Cardiac fibroblast (primary cell): ENCODE measurements at regions not wholly inside any gene's neighbourhood (a gene's known extent, or its start where the extent isn't known, plus 50 kb on each side); places are given as distances from the start of the nearest gene placed in this dataset.

Experiments
- DNase-seq, 2 donors: peaks; one replicate each; pipeline versions ENCODE4 v3.0.0 to v3.0.0-alpha.2; 2010; ENCODE audit warnings: low read depth in 2 of 2
- H3K4me3 ChIP-seq, 2 donors: replicated peaks in 1 of 2; 1 replicate in 1 of 2; 2 replicates in 1 of 2; pipeline ENCODE4 v1.5.1; 2011; ENCODE audit warnings: low read depth in 2 of 2, low read length in 2 of 2, mild to moderate bottlenecking in 2 of 2, moderate library complexity in 1 of 2
- CTCF ChIP-seq: IDR thresholded peaks from one replicate; pipeline ENCODE4 v1.5.1; 2011; ENCODE audit warnings: low read depth, mild to moderate bottlenecking, low read length, inconsistent platforms

DNA sequence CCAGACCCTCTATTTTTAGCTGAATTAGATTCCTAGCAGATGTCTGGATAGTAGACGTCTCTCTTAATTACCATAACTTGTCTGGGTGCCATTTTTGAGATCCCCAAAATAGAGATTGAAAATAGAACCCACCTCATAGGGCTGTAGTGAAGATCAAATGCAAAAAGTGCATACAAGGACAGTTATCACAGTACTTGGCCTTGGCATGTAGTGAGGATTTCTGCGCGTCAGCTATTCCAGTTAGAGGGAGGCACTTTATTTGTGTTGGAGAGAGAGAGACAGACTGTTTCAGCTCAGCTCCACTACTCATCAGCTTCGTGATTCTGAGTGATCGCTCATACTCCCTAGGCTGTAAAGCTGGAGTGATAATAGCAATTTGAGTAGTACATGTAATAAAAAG, 59.6 kb upstream of the CDH13 start:
- no peak for TF ChIP-seq CTCF
- no peak overlapping the region for H3K4me3 ChIP-seq
- DNase-seq = no peak

GRCh38 chr16:82563401-82563800, 63.4 kb upstream of the CDH13 start:
- H3K4me3 ChIP-seq = no peak overlapping the region
- TF ChIP-seq CTCF = no peak
- DNase-seq = no peak

DNA sequence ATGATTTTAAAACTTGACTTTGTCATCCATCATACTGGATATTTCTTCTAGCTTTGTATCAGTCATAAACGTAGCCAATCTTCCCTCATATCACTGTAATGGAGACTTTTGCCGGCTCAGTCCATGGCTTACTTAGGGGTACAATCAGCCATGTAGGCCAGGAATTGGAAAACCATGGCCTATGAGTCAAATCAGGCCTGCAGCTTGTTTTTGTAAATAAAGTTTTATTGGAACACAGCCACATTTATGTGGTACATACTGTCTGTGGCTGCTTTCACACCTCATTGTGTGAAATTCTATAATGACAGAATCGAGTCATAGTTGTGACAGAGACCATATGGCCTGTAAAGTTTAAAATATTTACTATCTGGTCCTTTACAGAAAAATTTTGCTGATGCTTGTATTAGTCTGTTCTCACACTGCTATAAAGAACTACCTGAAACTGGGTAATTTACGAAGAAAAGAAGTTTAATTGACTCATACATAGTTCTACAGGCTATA, 64.5 kb upstream of the CDH13 start:
- no peak overlapping the region for H3K4me3 ChIP-seq
- DNase-seq = no peak
- no peak for TF ChIP-seq CTCF

DNA sequence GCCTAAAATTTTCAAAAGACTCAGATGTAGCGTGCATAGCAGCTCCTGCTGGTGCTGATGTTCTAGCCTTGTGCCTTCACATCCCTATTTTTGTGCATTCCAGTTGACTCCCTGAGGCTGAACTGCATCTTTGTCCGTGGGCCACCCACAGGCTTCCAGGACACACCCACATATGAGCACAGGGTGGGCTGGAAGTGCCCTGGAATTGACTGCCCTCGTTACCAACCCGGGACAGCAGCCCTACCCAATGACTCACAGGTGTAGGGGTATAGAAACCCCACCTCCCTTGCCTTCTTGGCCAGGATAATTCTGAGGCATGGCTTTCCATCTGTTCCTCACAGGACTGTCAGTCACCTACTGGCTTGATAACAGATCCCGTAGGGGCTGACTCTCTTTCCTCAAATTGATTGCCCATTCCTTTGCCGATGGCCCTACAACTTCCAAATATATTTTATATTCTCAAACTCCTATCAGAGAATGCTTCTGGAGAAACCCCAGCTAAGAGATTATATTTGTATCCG, 65.9 kb upstream of the CDH13 start:
- H3K4me3 ChIP-seq = no peak overlapping the region
- TF ChIP-seq CTCF = no peak
- no peak for DNase-seq

DNA sequence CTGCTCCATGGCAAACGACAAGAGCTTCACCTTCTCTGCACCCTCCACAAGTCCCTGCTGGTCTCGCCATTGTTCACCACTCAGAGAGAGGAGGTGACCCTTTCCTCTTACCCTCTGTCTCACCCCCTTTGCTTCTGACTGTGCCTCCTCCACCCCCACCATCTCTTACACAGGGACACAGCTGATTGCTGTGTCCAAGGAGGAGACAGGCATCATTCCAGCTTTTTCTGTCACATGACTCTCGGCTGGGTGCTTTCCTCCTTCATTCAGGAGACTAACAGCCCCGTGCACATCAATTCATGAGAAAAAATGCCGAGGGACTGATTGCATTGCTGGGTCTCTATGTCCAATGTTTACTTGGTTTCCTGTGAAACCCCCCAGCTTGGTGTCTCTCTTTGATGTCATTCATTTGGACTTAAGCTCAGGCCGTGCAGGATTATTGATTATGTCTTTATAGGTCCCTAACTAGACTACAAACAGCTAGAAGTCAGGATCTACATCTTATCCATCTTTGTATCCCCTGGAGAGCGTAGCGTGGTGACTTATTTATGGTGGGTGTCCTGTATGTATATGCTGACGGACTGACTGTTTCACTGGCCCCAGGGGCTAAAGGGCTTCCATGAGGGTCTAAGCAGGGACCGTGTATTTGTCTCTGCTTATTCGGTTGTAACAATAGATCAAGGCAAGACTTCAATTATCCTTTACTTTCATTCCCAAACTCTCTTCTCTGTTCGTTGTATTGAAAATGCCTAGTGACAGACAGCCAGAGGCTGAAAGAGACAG, 82.2 kb upstream of the CDH13 start:
- TF ChIP-seq CTCF = no peak
- no peak overlapping the region for H3K4me3 ChIP-seq
- DNase-seq = no peak

DNA sequence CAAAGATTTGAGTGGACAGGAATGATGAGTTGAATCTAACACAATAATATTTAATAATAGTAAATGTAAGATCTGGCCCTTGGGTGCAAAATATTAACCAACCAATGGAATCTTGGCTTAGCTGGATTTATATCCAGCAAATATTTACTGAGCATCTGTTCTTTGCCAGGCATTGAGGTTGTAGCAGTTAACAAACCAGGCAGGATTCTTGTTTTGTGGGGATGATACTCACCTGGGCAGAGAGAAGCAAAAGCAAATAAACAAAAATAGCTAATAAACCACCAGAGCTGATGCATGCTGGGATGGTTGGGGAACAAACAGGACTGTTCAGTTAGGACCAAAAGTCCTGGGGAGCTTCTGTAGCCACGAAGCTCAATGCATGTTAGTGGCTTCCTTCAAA, 84.1 kb upstream of the CDH13 start:
- DNase-seq = no peak
- no peak for TF ChIP-seq CTCF
- H3K4me3 ChIP-seq = no peak overlapping the region

DNA sequence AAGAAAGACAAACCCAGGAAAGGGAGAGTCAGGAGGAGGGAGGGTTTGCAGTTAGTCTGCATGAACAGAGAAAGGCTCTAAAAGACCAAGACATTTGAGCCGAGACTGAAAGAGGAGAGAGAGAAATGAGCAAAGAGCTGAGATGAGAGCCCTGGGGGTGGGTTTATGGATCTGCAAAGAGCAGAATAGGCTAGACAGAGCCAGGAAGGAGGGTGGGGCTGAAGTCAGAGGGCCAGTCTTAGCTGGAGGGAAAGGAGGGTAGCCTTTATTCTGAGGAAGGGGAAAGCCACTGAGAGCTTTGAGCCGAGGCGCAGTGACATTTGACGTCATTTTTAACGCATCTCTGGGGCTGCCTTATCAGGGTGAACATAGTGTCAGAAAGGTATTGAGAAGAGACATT, 85.7 kb upstream of the CDH13 start:
- TF ChIP-seq CTCF = no peak
- no peak overlapping the region for H3K4me3 ChIP-seq
- DNase-seq = no peak
